Medulla oblongata (tissue), 1 donor: ENCODE measurements at regions not wholly inside any gene's neighbourhood (a gene's known extent, or its start where the extent isn't known, plus 50 kb on each side); places are given as distances from the start of the nearest gene placed in this dataset.
A peak's percentile ranks its signal among the peaks of the same experiment; 100 is the strongest.

ENCODE experiments used
- DNase-seq: peaks from one replicate; pipeline ENCODE4 v3.0.0-alpha.2; 2015; ENCODE audit errors: extremely low spot score

GRCh38 chr14:101120641-101121507, 217.4 kb upstream of the RTL1 start:
- peak; percentile 85 for DNase-seq

DNA sequence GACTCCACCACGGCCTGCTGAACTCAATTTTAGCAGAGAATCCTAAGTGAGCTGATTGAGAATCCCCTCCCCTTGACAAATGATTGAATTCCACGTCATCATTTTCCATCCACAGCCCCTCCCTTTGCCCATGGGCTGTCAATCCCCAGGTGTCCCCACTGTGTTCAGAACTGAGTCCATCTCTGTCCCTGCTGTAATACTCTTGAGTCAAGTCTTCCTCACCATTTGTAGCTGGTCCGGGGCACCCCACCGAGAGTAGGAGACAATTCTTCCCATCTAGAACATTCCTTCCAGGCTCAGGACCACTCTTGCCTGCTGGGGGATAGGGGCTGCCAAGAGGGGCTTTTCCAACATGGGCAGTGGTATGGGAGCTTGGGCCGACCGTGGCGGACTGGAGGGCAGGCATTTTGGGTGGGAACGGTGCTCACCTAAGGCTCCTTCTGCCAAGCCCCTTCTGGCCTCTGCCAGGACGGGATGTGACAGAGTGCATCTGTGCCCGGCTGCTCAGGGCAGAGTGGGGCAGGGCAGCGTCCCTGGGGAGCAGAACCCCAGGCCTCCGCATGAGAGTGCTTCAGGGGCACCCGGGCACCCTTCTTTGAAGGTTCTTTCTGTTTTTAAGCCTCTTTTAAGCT, 218.1 kb upstream of the RTL1 start:
- DNase-seq = no peak

DNA sequence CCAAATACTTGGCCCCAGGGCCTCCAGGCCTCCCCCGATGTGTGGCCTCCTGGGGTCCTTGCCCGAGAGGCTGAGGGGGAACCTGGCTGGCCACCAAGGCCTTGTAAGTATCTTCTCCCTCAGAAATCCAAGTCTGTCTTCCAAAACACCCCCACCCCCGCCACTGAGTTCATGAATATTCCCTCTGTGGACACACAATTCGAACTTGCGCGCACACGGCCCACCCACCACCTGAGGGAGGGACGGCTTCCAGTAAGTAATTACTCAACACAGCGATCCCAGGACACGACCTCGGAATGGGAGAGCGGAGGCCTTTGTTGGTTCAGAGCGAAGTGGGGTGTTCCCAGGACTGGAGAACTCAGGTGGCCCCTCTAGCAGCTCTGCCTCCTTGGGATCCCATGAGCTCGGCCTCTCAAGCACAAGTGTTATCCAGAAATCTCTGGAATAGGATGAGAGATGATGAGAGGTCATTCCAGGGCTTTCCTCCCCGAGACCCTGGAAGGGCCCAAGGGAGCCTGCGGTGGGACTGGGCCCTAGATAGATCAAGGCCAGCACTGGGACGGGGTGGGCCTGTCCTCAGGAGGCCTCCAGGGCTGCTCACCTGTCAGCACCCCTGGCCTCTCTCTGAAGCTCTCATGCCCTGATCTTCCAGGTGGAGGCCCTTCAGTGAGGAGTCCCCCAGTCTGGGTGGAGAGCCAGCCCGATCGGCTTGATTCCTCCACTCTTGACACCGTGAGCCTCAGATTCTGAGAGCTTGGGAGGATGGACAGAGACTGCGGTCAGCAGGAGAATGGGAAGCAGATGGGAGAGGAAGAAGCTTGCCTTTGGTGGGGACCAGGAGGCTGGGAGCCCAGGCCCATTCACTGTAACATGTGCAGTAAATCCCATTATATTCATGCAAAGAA, 219.0 kb upstream of the RTL1 start:
- DNase-seq = no peak

DNA sequence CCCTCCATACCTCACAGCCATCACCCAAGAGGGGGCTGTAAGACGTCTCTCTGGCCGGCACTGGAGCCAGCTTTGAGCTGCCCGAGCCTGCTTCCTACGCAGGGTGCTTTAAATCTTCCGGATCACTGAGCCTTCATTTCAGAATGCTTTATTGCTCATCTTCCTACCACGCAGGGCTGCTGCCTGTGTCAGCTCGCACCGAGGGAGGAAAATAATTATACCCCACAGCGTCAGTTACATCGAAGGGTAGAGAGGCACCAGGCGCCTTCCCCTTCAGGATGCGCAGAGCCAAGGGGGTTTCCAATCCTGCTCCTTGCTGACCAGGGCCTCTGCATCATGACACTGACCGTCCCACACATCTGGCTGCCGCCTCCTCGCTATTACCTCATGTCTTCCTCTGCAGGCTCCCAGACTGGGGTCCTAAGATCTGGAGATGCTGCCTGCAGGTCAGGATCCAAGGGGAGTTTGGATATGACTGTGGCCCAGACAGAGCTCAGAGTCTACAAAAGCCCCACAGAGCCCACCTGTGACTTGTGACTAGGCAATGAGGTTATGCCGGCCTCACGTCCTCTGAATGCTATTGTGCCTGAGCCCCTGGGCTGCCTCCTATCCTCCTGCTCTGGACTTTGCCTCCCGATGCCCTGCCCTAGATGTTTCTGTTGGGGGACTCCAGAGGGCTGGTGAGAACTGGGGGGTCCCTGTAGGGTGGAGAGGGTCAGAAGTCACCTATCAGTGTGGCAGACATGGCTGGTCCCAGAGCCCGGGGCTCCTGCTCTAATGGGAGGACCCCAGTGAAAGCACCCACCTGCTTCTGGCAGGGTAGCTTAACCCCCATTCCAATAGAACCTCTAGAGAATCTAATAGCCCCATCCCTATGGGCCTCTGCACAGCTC, 220.3 kb upstream of the RTL1 start:
- DNase-seq = no peak

DNA sequence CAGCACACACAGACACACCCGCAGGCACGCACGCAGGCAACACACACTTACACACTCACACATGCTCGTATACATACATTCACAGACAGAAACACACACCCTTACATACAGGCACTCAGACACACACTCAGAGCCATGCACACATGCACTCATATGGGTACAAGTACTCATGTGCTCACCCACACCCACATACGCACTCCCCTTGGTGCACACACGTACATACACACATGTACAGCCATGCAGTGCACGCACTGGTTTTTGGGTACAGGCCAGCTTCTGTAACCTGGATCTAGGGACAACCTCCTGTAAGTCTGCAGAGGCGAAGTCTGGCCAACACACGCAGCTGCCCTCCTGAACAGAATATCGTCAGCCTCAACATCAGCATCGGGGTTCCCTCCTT, 221.3 kb upstream of the RTL1 start:
- no peak for DNase-seq

- no peak for DNase-seq
Measured at GRCh38 chr14:101125313-101125712, 221.8 kb upstream of the RTL1 start.

DNA sequence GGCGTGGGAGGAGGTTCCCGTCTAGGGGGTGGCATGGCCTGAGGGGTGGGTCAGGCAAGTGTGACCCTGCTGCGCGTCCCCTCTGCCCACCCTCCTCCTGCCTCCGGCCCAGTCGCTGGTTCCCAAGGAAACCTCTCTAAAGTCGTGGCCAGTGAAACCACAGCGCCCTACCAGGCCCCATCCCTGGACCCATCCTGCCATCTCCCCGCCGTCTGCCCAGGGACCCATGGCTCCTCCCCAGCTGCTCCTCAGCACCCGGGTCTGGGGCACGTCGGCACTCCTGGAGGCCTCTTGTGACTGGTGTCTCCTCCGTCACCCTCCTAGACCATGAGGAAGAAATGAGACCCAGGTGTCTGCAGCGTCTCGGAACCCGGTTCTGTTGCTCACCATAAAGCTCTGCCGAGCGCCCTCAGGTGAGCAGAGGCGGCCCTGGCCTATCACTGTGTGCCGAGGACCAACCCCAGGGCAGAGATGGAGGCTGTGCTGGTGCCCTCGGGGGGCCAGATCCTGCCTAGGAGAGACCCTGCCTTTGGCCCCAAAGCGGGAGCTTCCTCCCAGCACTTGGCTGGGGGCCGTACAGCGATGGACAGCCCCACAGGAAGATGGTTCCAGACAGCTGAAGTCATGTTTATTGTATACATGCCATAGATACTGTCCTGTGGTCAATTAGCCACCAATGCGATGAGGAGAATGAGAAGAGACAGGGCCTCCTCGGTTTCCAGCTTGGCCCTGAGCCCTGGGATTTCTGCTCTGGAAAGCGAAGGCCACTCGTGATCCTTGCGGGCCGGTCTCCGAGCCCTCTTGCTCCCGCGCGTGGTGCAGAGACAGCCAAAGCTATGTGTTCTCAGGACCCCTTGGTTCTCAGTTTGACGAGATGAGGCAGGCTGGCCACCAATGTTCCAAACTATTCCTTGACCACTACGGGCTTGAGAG, 222.5 kb upstream of the RTL1 start:
- DNase-seq = no peak

- no peak for DNase-seq
Measured at GRCh38 chr14:101126731-101127130, 223.2 kb upstream of the RTL1 start.

DNA sequence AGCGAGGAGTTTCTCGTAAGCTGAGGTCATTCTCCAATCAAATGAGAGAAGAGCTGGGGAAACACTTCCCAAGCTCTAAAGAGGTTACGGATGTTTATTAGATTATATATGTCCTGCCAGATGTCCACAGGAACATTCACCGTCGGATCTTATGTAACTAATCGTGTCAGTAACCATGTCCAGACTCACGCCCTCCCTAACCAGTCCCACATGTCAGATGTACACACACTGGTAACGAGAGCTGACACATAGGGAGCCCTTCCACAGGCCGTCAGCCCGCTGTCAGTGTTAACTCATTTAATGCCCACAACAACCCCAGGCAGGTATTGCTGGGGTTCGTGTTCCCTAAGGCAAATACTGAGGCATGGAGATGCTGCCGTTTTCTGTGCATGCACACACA, 223.7 kb upstream of the RTL1 start:
- no peak for DNase-seq

DNA sequence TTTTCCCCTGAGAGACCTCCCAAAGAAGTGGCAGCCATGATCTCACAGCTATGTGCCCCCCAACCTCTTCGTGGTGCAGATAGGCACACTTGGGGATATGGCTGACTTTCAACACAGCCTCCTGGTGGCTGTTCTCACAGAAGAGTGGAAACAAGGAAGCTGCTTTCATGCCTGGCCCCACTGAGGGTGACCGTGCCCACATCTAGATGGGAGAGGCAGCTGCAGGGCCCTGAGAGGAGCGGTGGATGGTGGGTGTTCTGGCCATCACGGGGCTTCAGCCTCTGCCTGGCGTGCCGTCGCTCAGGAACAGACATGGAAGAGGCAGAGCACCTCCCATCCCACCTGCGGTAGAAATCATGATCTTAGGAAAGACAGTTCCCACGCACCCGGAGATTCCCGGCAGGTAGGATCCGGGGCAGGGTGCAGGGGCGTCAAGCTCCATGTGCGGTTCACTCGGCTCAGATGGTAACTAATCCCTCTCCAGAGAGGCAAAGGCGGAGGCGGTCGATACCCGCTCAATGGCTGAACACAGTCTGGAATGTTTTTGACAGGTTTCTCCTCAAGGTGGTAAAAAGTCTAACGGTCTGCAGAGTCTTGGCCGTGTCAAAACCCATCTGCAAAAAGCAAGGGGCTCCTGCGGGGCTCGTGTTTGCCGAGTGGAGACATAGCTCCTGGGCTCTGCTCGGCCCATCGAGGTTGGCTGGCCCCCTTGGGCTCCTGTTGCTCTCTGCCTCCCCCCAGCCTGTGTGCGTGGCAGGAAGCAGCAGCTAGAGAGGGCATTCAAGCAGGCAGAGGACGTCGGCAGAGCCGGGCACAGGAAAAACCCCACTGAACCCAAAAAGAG, 225.2 kb upstream of the RTL1 start:
- no peak for DNase-seq

GRCh38 chr14:101129521-101130167, 226.1 kb upstream of the RTL1 start:
- no peak for DNase-seq

DNA sequence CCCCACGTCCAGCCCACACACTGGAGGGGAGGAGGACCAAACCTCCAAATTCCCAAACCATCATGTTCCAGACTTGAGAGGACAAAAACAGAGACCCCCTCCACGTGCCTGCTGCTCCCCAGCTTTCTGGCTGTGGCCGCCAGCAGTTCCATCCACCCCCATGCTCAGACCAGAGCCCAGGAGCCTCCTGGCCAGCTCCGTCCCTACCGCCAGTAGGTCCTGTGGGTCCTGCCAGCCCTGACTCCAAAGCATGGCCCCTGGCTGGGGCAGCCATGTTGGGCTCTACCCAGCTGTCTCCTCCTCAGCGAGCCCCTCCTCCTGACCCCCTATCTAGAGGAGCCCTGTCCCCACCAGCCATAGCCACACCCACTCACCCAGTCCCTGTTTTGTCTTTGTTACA, 227.3 kb upstream of the RTL1 start:
- DNase-seq = no peak

DNA sequence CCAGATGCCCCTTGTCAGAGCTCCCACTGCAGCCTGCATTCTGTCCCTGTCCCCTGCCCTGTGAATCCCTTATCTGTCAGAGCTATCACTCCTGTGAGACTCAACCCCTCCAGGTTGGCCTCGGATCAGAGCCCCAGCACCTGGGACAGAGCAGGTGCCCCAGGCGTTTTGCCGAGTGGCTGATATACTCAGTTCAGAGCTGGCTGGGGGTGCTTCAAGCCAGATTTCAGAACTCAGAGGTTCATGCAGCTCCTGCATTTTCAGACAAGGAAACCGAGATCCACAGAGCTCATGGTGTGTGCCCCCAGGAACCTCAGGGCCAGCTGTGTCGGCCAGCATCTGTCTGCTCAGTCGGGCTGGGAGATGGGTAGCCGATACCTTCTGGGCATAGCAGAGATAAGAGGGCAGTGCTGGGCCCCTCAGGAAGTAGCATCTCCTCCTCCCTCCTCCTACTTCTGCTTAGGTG, 228.0 kb upstream of the RTL1 start:
- DNase-seq = no peak

DNA sequence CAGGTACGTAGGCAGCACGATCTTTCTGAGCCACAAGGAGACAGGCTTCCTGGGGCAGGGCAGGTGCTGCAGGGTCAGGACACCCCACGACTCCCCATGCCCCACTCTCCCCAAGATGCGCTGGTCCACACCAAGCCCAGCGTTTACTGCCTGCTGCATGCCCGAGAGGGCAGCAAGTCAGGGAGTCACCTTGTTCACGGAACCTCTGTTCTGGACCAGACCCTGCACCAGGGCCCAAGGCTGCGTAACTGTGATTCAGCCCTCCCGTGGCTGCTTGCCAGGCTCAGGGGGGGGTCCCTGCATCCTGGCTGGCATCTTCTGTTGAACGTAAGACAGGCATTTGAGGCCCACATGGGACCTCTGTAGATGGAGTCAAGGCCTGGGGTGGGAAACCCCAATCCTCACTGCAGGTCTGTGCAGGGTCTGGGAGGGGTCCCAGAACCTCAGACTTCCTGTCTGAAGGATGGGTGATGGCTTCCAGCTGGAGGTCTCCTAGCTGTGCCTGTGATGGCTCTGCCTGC, 228.6 kb upstream of the RTL1 start:
- no peak for DNase-seq

GRCh38 chr14:101132588-101132987, 229.1 kb upstream of the RTL1 start:
- no peak for DNase-seq

GRCh38 chr14:101133068-101133467, 229.5 kb upstream of the RTL1 start:
- no peak for DNase-seq

DNA sequence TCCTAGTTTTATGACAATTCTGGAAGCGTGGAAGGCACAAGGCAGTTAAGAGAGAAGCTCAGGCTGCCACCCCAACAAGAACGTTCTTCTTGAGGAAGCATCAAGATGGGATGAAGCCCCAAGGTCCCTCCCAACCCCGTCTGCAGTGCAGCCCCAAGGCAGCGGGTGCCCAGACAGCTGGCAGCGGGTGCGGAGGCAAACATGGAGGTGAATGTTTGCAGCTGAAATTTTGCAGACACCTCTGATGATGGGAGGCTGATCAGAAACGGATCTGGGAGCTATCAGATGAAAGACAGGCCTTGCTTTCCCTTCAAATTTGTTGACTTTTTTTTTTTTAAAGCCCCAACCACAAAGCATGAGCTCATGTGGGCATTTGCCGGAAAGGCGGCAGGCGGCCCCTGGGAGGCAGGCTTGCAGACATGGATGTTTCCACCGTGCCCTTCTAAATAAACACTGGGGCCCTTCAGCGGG, 230.7 kb upstream of the RTL1 start:
- no peak for DNase-seq

DNA sequence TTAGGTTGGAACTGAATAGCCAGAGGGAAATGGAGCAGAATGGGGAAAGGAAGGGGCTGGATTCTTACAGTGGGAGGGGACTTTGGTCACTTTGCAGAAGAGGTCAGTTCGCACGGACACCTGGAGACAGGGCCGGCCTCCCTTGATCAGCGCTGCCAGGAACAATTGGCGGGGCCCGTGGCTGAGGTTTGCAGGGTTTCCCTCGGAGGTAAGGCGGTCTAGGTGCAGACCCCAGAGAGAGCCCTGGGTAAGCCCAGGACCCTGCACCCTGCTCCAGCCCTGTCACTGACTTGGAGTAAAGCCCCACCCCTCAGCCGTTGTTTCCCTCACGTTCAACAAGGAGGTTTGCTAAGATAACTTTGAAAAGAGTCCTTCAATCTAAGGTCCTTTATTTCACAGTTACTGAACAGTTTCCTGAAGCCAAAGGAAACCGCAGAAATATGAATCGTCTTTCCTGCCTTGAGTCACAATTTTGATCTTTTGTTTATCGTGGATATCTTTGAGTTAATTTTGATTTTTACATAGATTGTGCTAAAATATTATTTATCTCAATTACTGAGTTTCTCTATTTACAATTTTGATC, 231.4 kb upstream of the RTL1 start:
- DNase-seq = no peak
